ENCODE measurements at regions not wholly inside any gene's neighbourhood (a gene's known extent, or its start where the extent isn't known, plus 50 kb on each side); places are given as distances from the start of the nearest gene placed in this dataset.

- Mint-ChIP-seq H3K4me3 (no peak overlapping the region), H3K27me3 (ENCODE audit: insufficient read depth) (peaks cover 89% of the 10 kb centered on the region)
Measured at GRCh38 chr15:69573815-69574475, 121.3 kb downstream of the RPLP1 start.

DNA sequence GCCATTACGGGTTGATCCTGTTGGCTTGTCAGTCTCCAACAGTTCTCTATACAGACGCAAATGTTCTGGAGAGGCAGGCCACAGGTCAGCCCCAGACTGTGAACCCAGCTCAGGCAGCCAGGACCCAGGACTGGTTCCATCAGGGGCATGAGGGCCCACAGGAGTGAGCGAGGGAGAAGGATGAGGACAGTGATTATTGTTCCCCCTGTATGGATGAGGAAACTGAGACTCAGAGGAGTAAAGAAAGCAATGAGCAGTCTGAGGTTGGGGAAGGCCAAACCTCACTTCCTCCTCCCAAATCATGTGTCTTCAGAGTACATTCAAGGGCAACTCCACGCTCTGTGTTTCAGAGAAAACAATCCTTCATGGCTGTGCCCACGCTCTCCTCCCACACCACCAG, 121.9 kb downstream of the RPLP1 start:
- Histone ChIP-seq H3K4me3 (ENCODE audit: low read length) (no peak overlapping the region), H3K4me1 (ENCODE audit: control insufficient read depth, insufficient read depth, low read length) (peaks cover 4% of the 10 kb centered on the region), H3K27ac (ENCODE audit: low read depth, low read length) (no peak overlapping the region), H3K9ac (ENCODE audit: extremely low read depth, low read length, poor library complexity, severe bottlenecking) (no peak overlapping the region), H3K27me3 (ENCODE audit: control insufficient read depth, insufficient read depth, low read length, poor library complexity, severe bottlenecking) (peaks cover 91% of the 10 kb centered on the region), H3K9me3 (ENCODE audit: control insufficient read depth, low read length) (no peaks in the 10 kb centered on the region), H3K36me3 (ENCODE audit: control insufficient read depth, insufficient read depth, low read length) (no peaks in the 10 kb centered on the region)
- Mint-ChIP-seq H3K9me3 (no peaks in the 10 kb centered on the region), H3K4me3 (no peak overlapping the region), H3K4me1 (peaks cover 8% of the 10 kb centered on the region), H3K27ac (no peak overlapping the region), H3K27me3 (ENCODE audit: insufficient read depth) (peaks cover 90% of the 10 kb centered on the region), H3K36me3 (ENCODE audit: low read depth) (no peaks in the 10 kb centered on the region)
- no peak for DNase-seq
- TF ChIP-seq, protein P1, sequence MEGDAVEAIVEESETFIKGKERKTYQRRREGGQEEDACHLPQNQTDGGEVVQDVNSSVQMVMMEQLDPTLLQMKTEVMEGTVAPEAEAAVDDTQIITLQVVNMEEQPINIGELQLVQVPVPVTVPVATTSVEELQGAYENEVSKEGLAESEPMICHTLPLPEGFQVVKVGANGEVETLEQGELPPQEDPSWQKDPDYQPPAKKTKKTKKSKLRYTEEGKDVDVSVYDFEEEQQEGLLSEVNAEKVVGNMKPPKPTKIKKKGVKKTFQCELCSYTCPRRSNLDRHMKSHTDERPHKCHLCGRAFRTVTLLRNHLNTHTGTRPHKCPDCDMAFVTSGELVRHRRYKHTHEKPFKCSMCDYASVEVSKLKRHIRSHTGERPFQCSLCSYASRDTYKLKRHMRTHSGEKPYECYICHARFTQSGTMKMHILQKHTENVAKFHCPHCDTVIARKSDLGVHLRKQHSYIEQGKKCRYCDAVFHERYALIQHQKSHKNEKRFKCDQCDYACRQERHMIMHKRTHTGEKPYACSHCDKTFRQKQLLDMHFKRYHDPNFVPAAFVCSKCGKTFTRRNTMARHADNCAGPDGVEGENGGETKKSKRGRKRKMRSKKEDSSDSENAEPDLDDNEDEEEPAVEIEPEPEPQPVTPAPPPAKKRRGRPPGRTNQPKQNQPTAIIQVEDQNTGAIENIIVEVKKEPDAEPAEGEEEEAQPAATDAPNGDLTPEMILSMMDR (conservative IDR thresholded peaks at IDR 0.05): no peak
- WGBS, 2 experiments (ENCODE audit: insufficient coverage in 1 of 2, insufficient read length in 1 of 2): 88 to 95% methylated on average over 3 to 5 of the region's 5 CpGs

More at GRCh38 chr15:69573815-69574475, 121.3 kb downstream of the RPLP1 start:
- Histone ChIP-seq H3K27ac (ENCODE audit: low read depth, low read length) (no peak overlapping the region), H3K36me3 (ENCODE audit: control insufficient read depth, insufficient read depth, low read length) (no peaks in the 10 kb centered on the region), H3K4me1 (ENCODE audit: control insufficient read depth, insufficient read depth, low read length) (no peaks in the 10 kb centered on the region), H3K9me3 (ENCODE audit: control insufficient read depth, low read length) (no peaks in the 10 kb centered on the region), H3K9ac (ENCODE audit: extremely low read depth, low read length, poor library complexity, severe bottlenecking) (no peak overlapping the region), H3K4me3 (ENCODE audit: low read length) (no peak overlapping the region), H3K27me3 (ENCODE audit: control insufficient read depth, insufficient read depth, low read length, poor library complexity, severe bottlenecking) (peaks cover 86% of the 10 kb centered on the region)
- H3K4me1 Mint-ChIP-seq: peaks cover 3% of the 10 kb centered on the region
- WGBS, 2 experiments (ENCODE audit: insufficient coverage in 1 of 2, insufficient read length in 1 of 2): 71 to 84% methylated on average over 9 to 13 of the region's 13 CpGs
- TF ChIP-seq, protein P1 (conservative IDR thresholded peaks at IDR 0.05): no peak
- H3K36me3 Mint-ChIP-seq (ENCODE audit: low read depth): no peaks in the 10 kb centered on the region
- H3K9me3 Mint-ChIP-seq: no peaks in the 10 kb centered on the region
- no peak for DNase-seq
- H3K27ac Mint-ChIP-seq: no peak overlapping the region

DNA sequence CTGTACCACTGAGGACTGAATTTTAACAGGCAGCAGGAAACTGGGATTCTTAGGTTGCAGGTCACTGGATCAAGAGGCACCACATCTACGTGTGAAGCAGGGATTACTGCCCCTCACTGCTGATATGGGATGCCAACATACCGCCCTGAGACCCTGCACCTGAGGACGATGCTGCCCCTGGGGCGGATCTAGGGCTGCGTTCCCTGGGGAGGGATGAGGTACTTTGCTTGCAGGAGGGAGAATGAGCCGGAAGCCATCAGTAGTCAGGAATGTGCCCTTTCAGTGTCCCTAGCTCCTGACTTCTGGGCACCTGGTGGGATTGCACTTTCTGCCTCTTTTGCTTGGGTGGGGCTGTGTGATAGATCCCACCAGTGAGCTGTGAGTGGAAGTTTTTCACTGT, 122.8 kb downstream of the RPLP1 start:
- Mint-ChIP-seq H3K27ac (no peak overlapping the region), H3K27me3 (ENCODE audit: insufficient read depth) (peaks cover 91% of the 10 kb centered on the region), H3K9me3 (no peaks in the 10 kb centered on the region), H3K4me1 (peaks cover 17% of the 10 kb centered on the region), H3K4me3 (no peak overlapping the region), H3K36me3 (ENCODE audit: low read depth) (no peaks in the 10 kb centered on the region)
- Histone ChIP-seq H3K9ac (ENCODE audit: extremely low read depth, low read length, poor library complexity, severe bottlenecking) (no peak overlapping the region), H3K27ac (ENCODE audit: low read depth, low read length) (no peak overlapping the region), H3K9me3 (ENCODE audit: control insufficient read depth, low read length) (no peaks in the 10 kb centered on the region), H3K27me3 (ENCODE audit: control insufficient read depth, insufficient read depth, low read length, poor library complexity, severe bottlenecking) (peaks cover 86% of the 10 kb centered on the region), H3K4me3 (ENCODE audit: low read length) (no peak overlapping the region), H3K4me1 (ENCODE audit: control insufficient read depth, insufficient read depth, low read length) (peaks cover 12% of the 10 kb centered on the region), H3K36me3 (ENCODE audit: control insufficient read depth, insufficient read depth, low read length) (no peaks in the 10 kb centered on the region)
- WGBS, 2 experiments (ENCODE audit: insufficient coverage in 1 of 2, insufficient read length in 1 of 2): 90 to 94% methylated on average over 2 to 6 of the region's 6 CpGs
- TF ChIP-seq, protein P1 (conservative IDR thresholded peaks at IDR 0.05): no peak
- no peak for DNase-seq

All from endodermal cell (in vitro differentiated cells).